ENCODE measurements at regions not wholly inside any gene's neighbourhood (a gene's known extent, or its start where the extent isn't known, plus 50 kb on each side); places are given as distances from the start of the nearest gene placed in this dataset.

DNA sequence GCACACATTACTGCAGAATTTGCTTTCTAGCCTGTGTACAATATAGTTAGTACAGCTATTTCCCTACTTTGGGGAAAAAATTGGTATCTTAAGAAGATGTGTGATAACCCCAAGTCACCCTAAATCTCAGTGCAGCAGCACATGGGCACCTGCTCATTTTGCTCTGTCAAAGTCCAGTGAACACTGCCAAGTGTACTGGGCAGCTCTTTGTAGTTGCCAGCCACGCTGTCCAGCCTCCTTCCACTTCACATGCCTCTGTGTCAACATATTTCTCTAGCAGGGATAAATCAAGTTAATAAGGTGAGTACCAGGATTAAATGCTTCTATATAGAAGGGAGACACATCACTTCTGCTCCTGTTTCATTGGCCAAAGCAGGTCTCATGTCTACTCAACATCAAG, 87.1 kb upstream of the CDC14C start:
- H3K9me3 ChIP-seq: no peaks in the 10 kb centered on the region
- WGBS (ENCODE audit: missing lambda C conversion rate): 0% methylated on average over 1 of the region's 1 CpG

DNA sequence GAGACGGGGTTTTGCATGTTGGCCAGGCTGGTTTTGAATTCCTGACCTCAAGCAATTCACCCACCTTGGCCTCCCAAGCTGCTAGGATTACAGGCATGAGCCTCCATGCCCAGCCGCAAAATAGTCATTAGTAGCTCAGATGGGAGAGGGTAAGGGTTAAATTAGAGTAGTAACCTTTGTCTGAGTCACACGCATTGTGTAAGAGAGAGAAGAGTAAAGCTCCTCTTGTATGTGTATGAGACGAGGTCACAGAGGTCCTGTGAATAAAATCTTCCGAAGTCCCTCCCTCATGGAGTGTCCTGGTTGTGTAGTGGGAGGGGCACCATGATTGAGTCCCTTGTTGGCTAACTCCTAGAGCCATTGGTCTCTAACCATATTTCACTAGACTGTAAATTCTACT, 85.2 kb upstream of the CDC14C start:
- TF ChIP-seq, protein P1, sequence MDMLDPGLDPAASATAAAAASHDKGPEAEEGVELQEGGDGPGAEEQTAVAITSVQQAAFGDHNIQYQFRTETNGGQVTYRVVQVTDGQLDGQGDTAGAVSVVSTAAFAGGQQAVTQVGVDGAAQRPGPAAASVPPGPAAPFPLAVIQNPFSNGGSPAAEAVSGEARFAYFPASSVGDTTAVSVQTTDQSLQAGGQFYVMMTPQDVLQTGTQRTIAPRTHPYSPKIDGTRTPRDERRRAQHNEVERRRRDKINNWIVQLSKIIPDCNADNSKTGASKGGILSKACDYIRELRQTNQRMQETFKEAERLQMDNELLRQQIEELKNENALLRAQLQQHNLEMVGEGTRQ (IDR thresholded peaks at IDR 0.05): no peak
- TF ChIP-seq, protein P2, sequence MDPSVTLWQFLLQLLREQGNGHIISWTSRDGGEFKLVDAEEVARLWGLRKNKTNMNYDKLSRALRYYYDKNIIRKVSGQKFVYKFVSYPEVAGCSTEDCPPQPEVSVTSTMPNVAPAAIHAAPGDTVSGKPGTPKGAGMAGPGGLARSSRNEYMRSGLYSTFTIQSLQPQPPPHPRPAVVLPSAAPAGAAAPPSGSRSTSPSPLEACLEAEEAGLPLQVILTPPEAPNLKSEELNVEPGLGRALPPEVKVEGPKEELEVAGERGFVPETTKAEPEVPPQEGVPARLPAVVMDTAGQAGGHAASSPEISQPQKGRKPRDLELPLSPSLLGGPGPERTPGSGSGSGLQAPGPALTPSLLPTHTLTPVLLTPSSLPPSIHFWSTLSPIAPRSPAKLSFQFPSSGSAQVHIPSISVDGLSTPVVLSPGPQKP (IDR thresholded peaks at IDR 0.05; ENCODE audit: low read depth, low read length): no peak
- no peak for TF ChIP-seq CHD4 (IDR thresholded peaks at IDR 0.05; ENCODE audit: borderline replicate concordance)
- TF ChIP-seq, protein P3, sequence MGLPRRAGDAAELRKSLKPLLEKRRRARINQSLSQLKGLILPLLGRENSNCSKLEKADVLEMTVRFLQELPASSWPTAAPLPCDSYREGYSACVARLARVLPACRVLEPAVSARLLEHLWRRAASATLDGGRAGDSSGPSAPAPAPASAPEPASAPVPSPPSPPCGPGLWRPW (IDR thresholded peaks at IDR 0.05): no peak
- Histone ChIP-seq H3K4me3 (no peak overlapping the region), H3K4me1 (no peaks in the 10 kb centered on the region), H3K27ac (no peak overlapping the region), H3K9me3 (no peaks in the 10 kb centered on the region), H3K4me2 (no peak overlapping the region)
- WGBS (ENCODE audit: missing lambda C conversion rate): 4% methylated on average over 5 of the region's 5 CpGs
- DNase-seq (ENCODE audit: low read depth in 1 of 2, low spot score in 1 of 2) (no peak), ATAC-seq (no peak), FAIRE-seq (no peak)
- POLR2A ChIA-PET: no interaction called here
- CTCF ChIA-PET: no interaction called here

More for the DNA sequence above, 87.1 kb upstream of the CDC14C start:
- TF ChIP-seq, protein P4, sequence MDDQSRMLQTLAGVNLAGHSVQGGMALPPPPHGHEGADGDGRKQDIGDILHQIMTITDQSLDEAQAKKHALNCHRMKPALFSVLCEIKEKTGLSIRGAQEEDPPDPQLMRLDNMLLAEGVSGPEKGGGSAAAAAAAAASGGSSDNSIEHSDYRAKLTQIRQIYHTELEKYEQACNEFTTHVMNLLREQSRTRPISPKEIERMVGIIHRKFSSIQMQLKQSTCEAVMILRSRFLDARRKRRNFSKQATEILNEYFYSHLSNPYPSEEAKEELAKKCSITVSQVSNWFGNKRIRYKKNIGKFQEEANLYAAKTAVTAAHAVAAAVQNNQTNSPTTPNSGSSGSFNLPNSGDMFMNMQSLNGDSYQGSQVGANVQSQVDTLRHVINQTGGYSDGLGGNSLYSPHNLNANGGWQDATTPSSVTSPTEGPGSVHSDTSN (IDR thresholded peaks at IDR 0.05): no peak
- no peak for TF ChIP-seq CEBPB (IDR thresholded peaks at IDR 0.05)
- no peak for TF ChIP-seq MAZ (IDR thresholded peaks at IDR 0.05; ENCODE audit: borderline replicate concordance, low read depth, low read length)
- no peak for TF ChIP-seq FOXS1 (CRISPR knock-in tag; IDR thresholded peaks at IDR 0.05)
- TF ChIP-seq RFX5 (IDR thresholded peaks at IDR 0.05): no peak
- TF ChIP-seq, protein P1 (IDR thresholded peaks at IDR 0.05): no peak
- no peak for TF ChIP-seq TFCP2L1 (CRISPR knock-in tag; IDR thresholded peaks at IDR 0.05)
- TF ChIP-seq HOXB13 (CRISPR knock-in tag; IDR thresholded peaks at IDR 0.05; ENCODE audit: low read depth): no peak
- no peak for TF ChIP-seq EHF (CRISPR knock-in tag; IDR thresholded peaks at IDR 0.05)
- no peak for TF ChIP-seq HOXA7 (CRISPR knock-in tag; IDR thresholded peaks at IDR 0.05)
- TF ChIP-seq, protein P5, sequence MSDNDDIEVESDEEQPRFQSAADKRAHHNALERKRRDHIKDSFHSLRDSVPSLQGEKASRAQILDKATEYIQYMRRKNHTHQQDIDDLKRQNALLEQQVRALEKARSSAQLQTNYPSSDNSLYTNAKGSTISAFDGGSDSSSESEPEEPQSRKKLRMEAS (IDR thresholded peaks at IDR 0.05): no peak
- no peak for TF ChIP-seq NFE2L2 (conservative IDR thresholded peaks at IDR 0.05; ENCODE audit: low read length)
- TF ChIP-seq ZSCAN20 (CRISPR knock-in tag; IDR thresholded peaks at IDR 0.05): no peak
- TF ChIP-seq FOSL2 (IDR thresholded peaks at IDR 0.05): no peak
- no peak for TF ChIP-seq FOSL2 (CRISPR knock-in tag; IDR thresholded peaks at IDR 0.05)
- ATAC-seq: no peak
- no peak overlapping the region for H3K4me2 ChIP-seq
- ChIA-PET CTCF (interaction anchor here (1.2 to 1.3 kb wide), 2 partner anchors 38 to 538 kb away, joined by 3 read pairs; no protein-coding TSS in a partner anchor), POLR2A (no interaction called here)
- FAIRE-seq: no peak
- no peaks in the 10 kb centered on the region for H3K4me1 ChIP-seq
- no peak for DNase-seq (ENCODE audit: low read depth in 1 of 2, low spot score in 1 of 2)
- H3K27ac ChIP-seq: no peak overlapping the region
- no peak overlapping the region for H3K4me3 ChIP-seq

DNA sequence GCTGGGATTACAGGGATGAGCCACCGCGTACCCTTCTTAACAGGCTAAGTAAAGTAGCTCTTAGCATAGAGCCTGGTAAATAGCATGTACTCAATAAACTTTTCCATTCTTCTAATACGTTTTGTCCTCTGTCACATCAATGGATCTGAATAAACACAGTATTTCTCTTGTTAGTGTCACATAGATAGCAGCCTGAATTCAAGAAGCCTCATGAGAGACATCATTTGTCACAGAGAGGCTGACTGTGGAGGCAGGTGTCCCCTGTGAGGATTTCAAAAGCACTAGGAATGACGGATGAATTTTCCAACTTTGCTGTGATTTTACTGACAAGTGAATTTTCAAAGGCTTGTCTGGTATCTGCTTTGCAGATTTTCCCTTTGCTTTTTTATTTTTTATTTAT, 82.6 kb upstream of the CDC14C start:
- Histone ChIP-seq H3K9me3 (no peaks in the 10 kb centered on the region), H3K27ac (no peak overlapping the region), H3K4me3 (no peak overlapping the region), H3K4me2 (no peak overlapping the region), H3K4me1 (no peaks in the 10 kb centered on the region)
- TF ChIP-seq TFCP2L1 (CRISPR knock-in tag; IDR thresholded peaks at IDR 0.05): no peak
- TF ChIP-seq, protein P6, sequence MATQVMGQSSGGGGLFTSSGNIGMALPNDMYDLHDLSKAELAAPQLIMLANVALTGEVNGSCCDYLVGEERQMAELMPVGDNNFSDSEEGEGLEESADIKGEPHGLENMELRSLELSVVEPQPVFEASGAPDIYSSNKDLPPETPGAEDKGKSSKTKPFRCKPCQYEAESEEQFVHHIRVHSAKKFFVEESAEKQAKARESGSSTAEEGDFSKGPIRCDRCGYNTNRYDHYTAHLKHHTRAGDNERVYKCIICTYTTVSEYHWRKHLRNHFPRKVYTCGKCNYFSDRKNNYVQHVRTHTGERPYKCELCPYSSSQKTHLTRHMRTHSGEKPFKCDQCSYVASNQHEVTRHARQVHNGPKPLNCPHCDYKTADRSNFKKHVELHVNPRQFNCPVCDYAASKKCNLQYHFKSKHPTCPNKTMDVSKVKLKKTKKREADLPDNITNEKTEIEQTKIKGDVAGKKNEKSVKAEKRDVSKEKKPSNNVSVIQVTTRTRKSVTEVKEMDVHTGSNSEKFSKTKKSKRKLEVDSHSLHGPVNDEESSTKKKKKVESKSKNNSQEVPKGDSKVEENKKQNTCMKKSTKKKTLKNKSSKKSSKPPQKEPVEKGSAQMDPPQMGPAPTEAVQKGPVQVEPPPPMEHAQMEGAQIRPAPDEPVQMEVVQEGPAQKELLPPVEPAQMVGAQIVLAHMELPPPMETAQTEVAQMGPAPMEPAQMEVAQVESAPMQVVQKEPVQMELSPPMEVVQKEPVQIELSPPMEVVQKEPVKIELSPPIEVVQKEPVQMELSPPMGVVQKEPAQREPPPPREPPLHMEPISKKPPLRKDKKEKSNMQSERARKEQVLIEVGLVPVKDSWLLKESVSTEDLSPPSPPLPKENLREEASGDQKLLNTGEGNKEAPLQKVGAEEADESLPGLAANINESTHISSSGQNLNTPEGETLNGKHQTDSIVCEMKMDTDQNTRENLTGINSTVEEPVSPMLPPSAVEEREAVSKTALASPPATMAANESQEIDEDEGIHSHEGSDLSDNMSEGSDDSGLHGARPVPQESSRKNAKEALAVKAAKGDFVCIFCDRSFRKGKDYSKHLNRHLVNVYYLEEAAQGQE (IDR thresholded peaks at IDR 0.05): no peak
- TF ChIP-seq SMC3 (IDR thresholded peaks at IDR 0.05): no peak
- TF ChIP-seq, protein P2 (IDR thresholded peaks at IDR 0.05; ENCODE audit: low read depth, low read length): no peak
- no peak for TF ChIP-seq RCOR1 (IDR thresholded peaks at IDR 0.05; ENCODE audit: low read depth, low read length)
- TF ChIP-seq NFE2L2 (conservative IDR thresholded peaks at IDR 0.05; ENCODE audit: low read length): no peak
- no peak for TF ChIP-seq POLR2AphosphoS2 (conservative IDR thresholded peaks at IDR 0.05; ENCODE audit: low read length)
- no peak for TF ChIP-seq FOSL2 (IDR thresholded peaks at IDR 0.05)
- no peak for TF ChIP-seq FOSL2 (CRISPR knock-in tag; IDR thresholded peaks at IDR 0.05)
- no peak for TF ChIP-seq RAD21 (conservative IDR thresholded peaks at IDR 0.05 in 1 of 2, IDR thresholded peaks at IDR 0.05 in 1 of 2)
- DNase-seq (ENCODE audit: low read depth in 1 of 2, low spot score in 1 of 2) (no peak), FAIRE-seq (no peak), ATAC-seq (no peak)
- ChIA-PET CTCF (no interaction called here), POLR2A (no interaction called here)
- 39% methylated on average over 4 of the region's 4 CpGs for WGBS (ENCODE audit: missing lambda C conversion rate)

Measured in A549 (cell line).